ENCODE measurements at regions not wholly inside any gene's neighbourhood (a gene's known extent, or its start where the extent isn't known, plus 50 kb on each side); places are given as distances from the start of the nearest gene placed in this dataset.
"Not testable (repeated sequence)": the region's sequence is repeated elsewhere in the genome, so short reads cannot be mapped to it uniquely, and the experiment has no call there.

- no peaks in the 10 kb centered on the region for H3K36me3 ChIP-seq (ENCODE audit: insufficient read depth, low read length)
- no peaks in the 10 kb centered on the region for H3F3A ChIP-seq (ENCODE audit: low read depth)
- no peak overlapping the region for H2AFZ ChIP-seq (ENCODE audit: low read length)
- H3K4me3 ChIP-seq (ENCODE audit: low read length, poor library complexity, severe bottlenecking): no peak overlapping the region
- H3K27me3 ChIP-seq (ENCODE audit: insufficient read depth, low read length, poor library complexity, severe bottlenecking): no peaks in the 10 kb centered on the region
- H3K79me2 ChIP-seq (ENCODE audit: insufficient read depth, low read length): no peaks in the 10 kb centered on the region
- no peaks in the 10 kb centered on the region for H3K9me3 ChIP-seq (ENCODE audit: insufficient read depth, low read depth, low read length)
- TF ChIP-seq EZH2phosphoT487 (IDR thresholded peaks at IDR 0.05; ENCODE audit: borderline replicate concordance) (no peak), CTCF (conservative IDR thresholded peaks at IDR 0.05; ENCODE audit: low read length) (no peak)
- H3K9ac ChIP-seq (ENCODE audit: low read depth, low read length, poor library complexity, severe bottlenecking): no peak overlapping the region
- no peak overlapping the region for H3K4me2 ChIP-seq (ENCODE audit: low read depth, low read length, poor library complexity, severe bottlenecking)
- no peaks in the 10 kb centered on the region for H3K9me2 ChIP-seq (replicated peaks; ENCODE audit: low read depth, low read length)
- H4K20me1 ChIP-seq (ENCODE audit: insufficient read depth, low read length, poor library complexity, severe bottlenecking): no peaks in the 10 kb centered on the region
- no peaks in the 10 kb centered on the region for H3K4me1 ChIP-seq (ENCODE audit: insufficient read depth, low read length, poor library complexity, severe bottlenecking)
Observed at GRCh38 chr4:23023121-23023520, 330.4 kb downstream of the GBA3 start.

- no peaks in the 10 kb centered on the region for H3K79me2 ChIP-seq (ENCODE audit: insufficient read depth, low read length)
- H2AFZ ChIP-seq (ENCODE audit: low read length): no peak overlapping the region
- no peaks in the 10 kb centered on the region for H3K36me3 ChIP-seq (ENCODE audit: insufficient read depth, low read length)
- H3K4me1 ChIP-seq (ENCODE audit: insufficient read depth, low read length, poor library complexity, severe bottlenecking): no peaks in the 10 kb centered on the region
- H3K4me3 ChIP-seq (ENCODE audit: low read length, poor library complexity, severe bottlenecking): no peak overlapping the region
- H3F3A ChIP-seq (ENCODE audit: low read depth): no peaks in the 10 kb centered on the region
- no peak overlapping the region for H3K9ac ChIP-seq (ENCODE audit: low read depth, low read length, poor library complexity, severe bottlenecking)
- H3K27me3 ChIP-seq (ENCODE audit: insufficient read depth, low read length, poor library complexity, severe bottlenecking): no peaks in the 10 kb centered on the region
- no peaks in the 10 kb centered on the region for H3K9me3 ChIP-seq (ENCODE audit: insufficient read depth, low read depth, low read length)
- no peak overlapping the region for H3K4me2 ChIP-seq (ENCODE audit: low read depth, low read length, poor library complexity, severe bottlenecking)
- no peak for TF ChIP-seq CTCF (conservative IDR thresholded peaks at IDR 0.05; ENCODE audit: low read length)
- no peak for TF ChIP-seq EZH2phosphoT487 (IDR thresholded peaks at IDR 0.05; ENCODE audit: borderline replicate concordance)
- no peaks in the 10 kb centered on the region for H3K9me2 ChIP-seq (replicated peaks; ENCODE audit: low read depth, low read length)
- H4K20me1 ChIP-seq (ENCODE audit: insufficient read depth, low read length, poor library complexity, severe bottlenecking): no peaks in the 10 kb centered on the region
Observed at GRCh38 chr4:23022032-23022431, 329.3 kb downstream of the GBA3 start.

- Histone ChIP-seq H3K27me3 (ENCODE audit: insufficient read depth, low read length, poor library complexity, severe bottlenecking) (no peaks in the 10 kb centered on the region), H3K79me2 (ENCODE audit: insufficient read depth, low read length) (no peaks in the 10 kb centered on the region), H3K4me1 (ENCODE audit: insufficient read depth, low read length, poor library complexity, severe bottlenecking) (no peaks in the 10 kb centered on the region), H3K36me3 (ENCODE audit: insufficient read depth, low read length) (no peaks in the 10 kb centered on the region), H3K9ac (ENCODE audit: low read depth, low read length, poor library complexity, severe bottlenecking) (no peak overlapping the region), H3F3A (ENCODE audit: low read depth) (no peaks in the 10 kb centered on the region), H4K20me1 (ENCODE audit: insufficient read depth, low read length, poor library complexity, severe bottlenecking) (no peaks in the 10 kb centered on the region), H3K4me2 (ENCODE audit: low read depth, low read length, poor library complexity, severe bottlenecking) (no peak overlapping the region), H3K9me2 (replicated peaks; ENCODE audit: low read depth, low read length) (no peaks in the 10 kb centered on the region), H3K9me3 (ENCODE audit: insufficient read depth, low read depth, low read length) (no peaks in the 10 kb centered on the region), H2AFZ (ENCODE audit: low read length) (no peak overlapping the region), H3K4me3 (ENCODE audit: low read length, poor library complexity, severe bottlenecking) (no peak overlapping the region)
- TF ChIP-seq CTCF (conservative IDR thresholded peaks at IDR 0.05; ENCODE audit: low read length) (no peak), EZH2phosphoT487 (IDR thresholded peaks at IDR 0.05; ENCODE audit: borderline replicate concordance) (no peak)
Observed at GRCh38 chr4:23021040-23021439, 328.3 kb downstream of the GBA3 start.

GRCh38 chr4:23020399-23020798 is 327.7 kb downstream of the GBA3 start:
- H3K4me3 ChIP-seq (ENCODE audit: low read length, poor library complexity, severe bottlenecking); H2AFZ ChIP-seq (ENCODE audit: low read length); H3K36me3 ChIP-seq (ENCODE audit: insufficient read depth, low read length); H3F3A ChIP-seq (ENCODE audit: low read depth); H3K9me3 ChIP-seq (ENCODE audit: insufficient read depth, low read depth, low read length); H3K79me2 ChIP-seq (ENCODE audit: insufficient read depth, low read length); H3K4me1 ChIP-seq (ENCODE audit: insufficient read depth, low read length, poor library complexity, severe bottlenecking); H3K9me2 ChIP-seq (replicated peaks; ENCODE audit: low read depth, low read length); H3K27me3 ChIP-seq (ENCODE audit: insufficient read depth, low read length, poor library complexity, severe bottlenecking); H3K9ac ChIP-seq (ENCODE audit: low read depth, low read length, poor library complexity, severe bottlenecking); H4K20me1 ChIP-seq (ENCODE audit: insufficient read depth, low read length, poor library complexity, severe bottlenecking); H3K4me2 ChIP-seq (ENCODE audit: low read depth, low read length, poor library complexity, severe bottlenecking): not testable (repeated sequence)
